H1 (cell line): ENCODE measurements at regions not wholly inside any gene's neighbourhood (a gene's known extent, or its start where the extent isn't known, plus 50 kb on each side); places are given as distances from the start of the nearest gene placed in this dataset.

Experiments
- CTCF ChIA-PET: fragments of 300-600 bp; sonication (Branson Sonifier 250); formaldehyde crosslinking; loops from one replicate; lab custom pipeline; 2021; ENCODE audit not compliant: partially characterized antibody; lab: Charles Lee
- POLR2A ChIA-PET: fragments of 300-600 bp; sonication (Branson Sonifier 250); formaldehyde crosslinking; loops from one replicate; lab custom pipeline; 2021; ENCODE audit warnings: inconsistent platforms; ENCODE audit not compliant: partially characterized antibody; lab: Charles Lee
- DNase-seq, 2 experiments: peaks; one replicate each; pipeline versions ENCODE4 v3.0.0 to v3.0.0-alpha.2; 2010 to 2022; ENCODE audit warnings: low spot score in 2 of 2, low read depth in 1 of 2, mixed read lengths in 1 of 2
- FAIRE-seq: peaks from 2 replicates; lab custom pipeline; 2011; peaks lifted over from hg19 to GRCh38; lab: Jason Lieb, UNC
- H2AFZ ChIP-seq: 2 replicates; pipeline ENCODE4 v1.8.1; 2012; ENCODE audit warnings: low read length, inconsistent platforms
- H2AK5ac ChIP-seq: 2 replicates; pipeline ENCODE4 v1.6.1; 2013; ENCODE audit warnings: low read depth, low read length
- H2BK120ac ChIP-seq: replicated peaks from 2 replicates; pipeline ENCODE3; 2013; ENCODE audit warnings: low read depth, low read length, inconsistent platforms
- H2BK12ac ChIP-seq: 2 replicates; pipeline ENCODE4 v1.6.1; 2013; ENCODE audit warnings: low read depth, low read length
- H2BK15ac ChIP-seq: 2 replicates; pipeline ENCODE4 v1.6.1; 2013; ENCODE audit warnings: low read length
- H2BK20ac ChIP-seq: 2 replicates; pipeline ENCODE4 v1.6.1; 2013; ENCODE audit warnings: low read length
- H2BK5ac ChIP-seq: 2 replicates; pipeline ENCODE4 v1.6.1; 2013; ENCODE audit warnings: low read depth, low read length
- H3K14ac ChIP-seq: 2 replicates; pipeline ENCODE4 v1.6.1; 2013; ENCODE audit warnings: inconsistent platforms; ENCODE audit not compliant: insufficient read length
- H3K18ac ChIP-seq: 2 replicates; pipeline ENCODE4 v1.6.1; 2013; ENCODE audit warnings: low read length; ENCODE audit errors: extremely low read depth
- H3K23ac ChIP-seq: 2 replicates; pipeline ENCODE4 v1.6.1; 2013; ENCODE audit warnings: inconsistent platforms; ENCODE audit not compliant: insufficient read length
- H3K23me2 ChIP-seq: 2 replicates; pipeline ENCODE4 v1.6.1; 2013; ENCODE audit warnings: low read depth, low read length
- H3K27ac ChIP-seq: 2 replicates; pipeline ENCODE4 v1.6.1; 2011; ENCODE audit warnings: low read depth, low read length, inconsistent platforms
- H3K27me3 ChIP-seq, 4 experiments: replicated peaks in 1 of 4; 1 replicate in 1 of 4; 2 replicates in 3 of 4; pipeline versions ENCODE4 v1.6.1 to v1.8.1; 2011 to 2013; ENCODE audit warnings: low read length in 3 of 4, mild to moderate bottlenecking in 3 of 4, inconsistent platforms in 2 of 4, mixed read lengths in 2 of 4, moderate library complexity in 1 of 4; ENCODE audit not compliant: control insufficient read depth in 3 of 4, insufficient read depth in 3 of 4; ENCODE audit errors: extremely low read depth in 1 of 4
- H3K36me3 ChIP-seq, 4 experiments: 2 replicates each; pipeline versions ENCODE4 v1.6.1 to v1.8.1; 2011 to 2013; ENCODE audit warnings: mild to moderate bottlenecking in 4 of 4, low read length in 3 of 4, moderate library complexity in 2 of 4, control low read depth in 1 of 4, inconsistent platforms in 1 of 4; ENCODE audit not compliant: insufficient read depth in 4 of 4, control insufficient read depth in 2 of 4
- H3K4ac ChIP-seq: replicated peaks from 2 replicates; pipeline ENCODE3; 2013; ENCODE audit warnings: low read length, low read depth, mixed read lengths, inconsistent platforms; ENCODE audit not compliant: insufficient read length
- H3K4me1 ChIP-seq, 4 experiments: replicated peaks in 1 of 4; 1 replicate in 1 of 4; 2 replicates in 3 of 4; pipeline versions ENCODE4 v1.6.1 to v1.8.1; 2011 to 2013; ENCODE audit warnings: low read length in 3 of 4, inconsistent platforms in 2 of 4, mixed read lengths in 1 of 4; ENCODE audit not compliant: insufficient read depth in 4 of 4, control insufficient read depth in 3 of 4
- H3K4me2 ChIP-seq, 2 experiments: 2 replicates each; pipeline versions ENCODE4 v1.6.1 to v1.8.1; 2011 to 2013; ENCODE audit warnings: low read depth in 2 of 2, low read length in 2 of 2, control low read depth in 1 of 2, inconsistent platforms in 1 of 2, mild to moderate bottlenecking in 1 of 2; ENCODE audit not compliant: insufficient read depth in 1 of 2
- H3K4me3 ChIP-seq, 4 experiments: fragments of 200-600, 300-600 bp in 1 of 4; sonication (generic), shearing (Covaris generic), sonication (Bioruptor Twin) in 1 of 4; 2 replicates each; pipeline versions ENCODE4 v1.5.1 to v1.8.1; 2011 to 2016; ENCODE audit warnings: low read length in 4 of 4, low read depth in 3 of 4, control low read depth in 2 of 4, inconsistent platforms in 2 of 4, mild to moderate bottlenecking in 2 of 4, mixed read lengths in 1 of 4, moderate library complexity in 1 of 4; ENCODE audit not compliant: insufficient read depth in 2 of 4; ENCODE audit errors: extremely low read depth in 1 of 4
- H3K56ac ChIP-seq: replicated peaks from 2 replicates; pipeline ENCODE3; 2013; ENCODE audit warnings: low read depth, mild to moderate bottlenecking, mixed read lengths, low read length, inconsistent platforms; ENCODE audit not compliant: insufficient read length
- H3K79me1 ChIP-seq: 2 replicates; pipeline ENCODE4 v1.6.1; 2013; ENCODE audit warnings: low read depth, low read length, control low read depth
- H3K79me2 ChIP-seq, 2 experiments: 2 replicates each; pipeline versions ENCODE4 v1.6.1 to v1.8.1; 2012 to 2013; ENCODE audit warnings: low read length in 2 of 2, mild to moderate bottlenecking in 2 of 2, inconsistent platforms in 1 of 2; ENCODE audit not compliant: insufficient read depth in 2 of 2, control insufficient read depth in 1 of 2
- H3K9ac ChIP-seq, 4 experiments: replicated peaks in 1 of 4; 1 replicate in 1 of 4; 2 replicates in 3 of 4; pipeline versions ENCODE4 v1.6.1 to v1.8.1; 2011 to 2013; ENCODE audit warnings: low read depth in 3 of 4, low read length in 3 of 4, control low read depth in 2 of 4, mild to moderate bottlenecking in 2 of 4, moderate library complexity in 2 of 4, inconsistent platforms in 1 of 4; ENCODE audit errors: extremely low read depth in 1 of 4
- H3K9me3 ChIP-seq, 2 experiments: 2 replicates each; pipeline versions ENCODE4 v1.6.1 to v1.8.1; 2012 to 2013; ENCODE audit warnings: mild to moderate bottlenecking in 2 of 2, moderate library complexity in 2 of 2, control low read depth in 1 of 2, inconsistent platforms in 1 of 2, low read depth in 1 of 2, low read length in 1 of 2, mixed read lengths in 1 of 2; ENCODE audit not compliant: insufficient read depth in 2 of 2
- H4K20me1 ChIP-seq, 2 experiments: replicated peaks in 1 of 2; 2 replicates each; pipeline versions ENCODE3 to v1.8.1; 2011 to 2013; ENCODE audit warnings: inconsistent platforms in 2 of 2, low read length in 2 of 2, mild to moderate bottlenecking in 1 of 2; ENCODE audit not compliant: insufficient read depth in 2 of 2, control insufficient read depth in 1 of 2
- H4K5ac ChIP-seq: 2 replicates; pipeline ENCODE4 v1.6.1; 2013; ENCODE audit warnings: low read length, low read depth, mixed read lengths, inconsistent platforms; ENCODE audit not compliant: insufficient read length
- H4K8ac ChIP-seq: 2 replicates; pipeline ENCODE4 v1.8.0; 2013; ENCODE audit warnings: mild to moderate bottlenecking, moderate library complexity, low read length, inconsistent platforms; ENCODE audit not compliant: insufficient read depth; ENCODE audit errors: extremely low read depth
- H4K91ac ChIP-seq: replicated peaks from 2 replicates; pipeline ENCODE3; 2013; ENCODE audit warnings: low read length, mixed read lengths, inconsistent platforms; ENCODE audit not compliant: insufficient read length
- ATF3 ChIP-seq: IDR thresholded peaks from 2 replicates; pipeline ENCODE4 v1.6.1; 2011; ENCODE audit warnings: low read depth, mild to moderate bottlenecking, low read length; ENCODE audit not compliant: insufficient read depth
- CBX8 ChIP-seq: fragments of 300-800, 300-1000 bp; sonication (generic); IDR thresholded peaks from 2 replicates; pipeline ENCODE4 v1.7.1; 2016; ENCODE audit warnings: low read depth, low read length, borderline replicate concordance
- CREB1 ChIP-seq: IDR thresholded peaks from 2 replicates; pipeline ENCODE4 v1.6.1; 2012; ENCODE audit warnings: inconsistent platforms
- CTCF ChIP-seq, 3 experiments: IDR thresholded peaks; 1 replicate in 2 of 3; 2 replicates in 1 of 3; pipeline versions ENCODE4 v1.5.1 to v1.6.1; 2011; ENCODE audit warnings: low read length in 3 of 3, mild to moderate bottlenecking in 3 of 3, inconsistent platforms in 2 of 3, low read depth in 1 of 3, moderate library complexity in 1 of 3; ENCODE audit not compliant: insufficient read depth in 1 of 3; ENCODE audit errors: control extremely low read depth in 1 of 3
- FOSL1 ChIP-seq: IDR thresholded peaks from 2 replicates; pipeline ENCODE4 v1.6.1; 2011; ENCODE audit warnings: mild to moderate bottlenecking, low read depth, low read length, moderate library complexity; ENCODE audit not compliant: insufficient read depth
- HDAC2 ChIP-seq, 2 experiments: fragments of 300-600 bp in 1 of 2; sonication (generic) in 1 of 2; IDR thresholded peaks; 2 replicates each; pipeline ENCODE4 v1.6.1; 2011 to 2012; ENCODE audit warnings: low read depth in 2 of 2, low read length in 2 of 2, mild to moderate bottlenecking in 2 of 2, moderate library complexity in 2 of 2, borderline replicate concordance in 1 of 2, inconsistent platforms in 1 of 2
- KDM5A ChIP-seq: fragments of 200-600 bp; IDR thresholded peaks from 2 replicates; pipeline ENCODE4 v1.7.1; 2012; ENCODE audit warnings: mild to moderate bottlenecking, low read length, inconsistent platforms, mixed read lengths
- NANOG ChIP-seq: IDR thresholded peaks from 2 replicates; pipeline ENCODE4 v1.6.1; 2011; ENCODE audit warnings: low read length, low read depth, mild to moderate bottlenecking, inconsistent platforms; ENCODE audit not compliant: insufficient read depth, poor library complexity, severe bottlenecking
- RAD21 ChIP-seq, 2 experiments: IDR thresholded peaks in 1 of 2; conservative IDR thresholded peaks in 1 of 2; 2 replicates each; pipeline ENCODE4 v1.6.1; 2011; ENCODE audit warnings: low read depth in 2 of 2, low read length in 2 of 2, improper control_type of control experiment in 1 of 2, inconsistent platforms in 1 of 2, mild to moderate bottlenecking in 1 of 2, moderate library complexity in 1 of 2
- SAP30 ChIP-seq: fragments of 300-600 bp; sonication (generic); IDR thresholded peaks from 2 replicates; pipeline ENCODE4 v1.7.1; 2012; ENCODE audit warnings: low read length, moderate library complexity, mild to moderate bottlenecking, inconsistent platforms; ENCODE audit not compliant: insufficient read depth, insufficient replicate concordance
- TBP ChIP-seq: IDR thresholded peaks from 2 replicates; pipeline ENCODE4 v1.6.1; 2011; ENCODE audit warnings: low read depth, low read length, improper control_type of control experiment
- WGBS, 2 experiments: shearing (Covaris generic) in 1 of 2; methylation state at CpG; one replicate each; pipeline versions ENCODE4 v1.1.6 to v1.1.7; 2013 to 2015; ENCODE audit warnings: low lambda C conversion rate in 2 of 2, mixed read lengths in 2 of 2, inconsistent platforms in 1 of 2, low coverage in 1 of 2, missing lambda C conversion rate in 1 of 2; ENCODE audit not compliant: insufficient replicate concordance in 2 of 2, insufficient coverage in 1 of 2, insufficient read length in 1 of 2; ENCODE audit errors: extremely low coverage in 1 of 2, missing lambda C conversion rate in 1 of 2; 5-methylcytosine and 5-hydroxymethylcytosine counted together

GRCh38 chr4:127528302-127528701 is 104.5 kb upstream of the INTU start:
- no peaks in the 10 kb centered on the region for H3K79me2 ChIP-seq
- H3K27me3 ChIP-seq, result no peaks in the 10 kb centered on the region
- H3K9ac ChIP-seq, result no peak overlapping the region
- H2BK5ac ChIP-seq, result no peak overlapping the region
- H3K23ac ChIP-seq, result no peak overlapping the region
- no peak overlapping the region for H3K18ac ChIP-seq
- H3K4me2 ChIP-seq, result no peak overlapping the region
- H2BK120ac ChIP-seq, result no peak overlapping the region
- no peak overlapping the region for H4K91ac ChIP-seq
- no peaks in the 10 kb centered on the region for H3K23me2 ChIP-seq
- H2AFZ ChIP-seq, result no peak overlapping the region
- no peak overlapping the region for H3K56ac ChIP-seq
- no peak overlapping the region for H2AK5ac ChIP-seq
- H4K8ac ChIP-seq, result no peak overlapping the region
- no peaks in the 10 kb centered on the region for H3K36me3 ChIP-seq
- no peak overlapping the region for H3K4me3 ChIP-seq
- no peaks in the 10 kb centered on the region for H3K9me3 ChIP-seq
- WGBS, 2 experiments, result 87% methylated on average over 1 of the region's 1 CpG; no CpG with 5 or more reads in 1 of the 2 experiments
- H4K20me1 ChIP-seq, result no peaks in the 10 kb centered on the region
- H3K79me1 ChIP-seq, result no peaks in the 10 kb centered on the region
- no peak for DNase-seq
- no peaks in the 10 kb centered on the region for H3K4me1 ChIP-seq
- no peak overlapping the region for H2BK20ac ChIP-seq
- TF ChIP-seq HDAC2 (IDR thresholded peaks at IDR 0.05; ENCODE audit: borderline replicate concordance in 1 of 2, low read depth in 2 of 2, low read length in 2 of 2) (no peak), CBX8 (no peak), ATF3 (no peak), RAD21 (IDR thresholded peaks at IDR 0.05 in 1 of 2, conservative IDR thresholded peaks at IDR 0.05 in 1 of 2; ENCODE audit: low read depth in 2 of 2, low read length in 2 of 2) (no peak), KDM5A (no peak), CREB1 (no peak), TBP (no peak), NANOG (no peak), CTCF (IDR thresholded peaks at IDR 0.05; ENCODE audit: control extremely low read depth in 1 of 3, insufficient read depth in 1 of 3, low read depth in 1 of 3, low read length in 3 of 3) (no peak), SAP30 (no peak), FOSL1 (no peak)
- ChIA-PET POLR2A (no interaction called here), CTCF (no interaction called here)
- no peak overlapping the region for H2BK15ac ChIP-seq
- FAIRE-seq, result no peak
- H4K5ac ChIP-seq, result no peak overlapping the region
- no peak overlapping the region for H3K27ac ChIP-seq
- no peak overlapping the region for H3K14ac ChIP-seq
- no peak overlapping the region for H2BK12ac ChIP-seq
- H3K4ac ChIP-seq, result no peak overlapping the region
